Fibroblast of villous mesenchyme (primary cell): ENCODE measurements at regions not wholly inside any gene's neighbourhood (a gene's known extent, or its start where the extent isn't known, plus 50 kb on each side); places are given as distances from the start of the nearest gene placed in this dataset.

Experiments used
- DNase-seq: peaks from one replicate; pipeline ENCODE4 v3.0.0-alpha.2; 2010; ENCODE audit warnings: low read depth
- H3K4me3 ChIP-seq: 2 replicates; pipeline ENCODE4 v1.5.1; 2011; ENCODE audit warnings: low read depth, mild to moderate bottlenecking, low read length
- CTCF ChIP-seq: IDR thresholded peaks from 2 replicates; pipeline ENCODE4 v1.5.1; 2012; ENCODE audit warnings: low read depth, mild to moderate bottlenecking, low read length; ENCODE audit not compliant: insufficient read depth

- no peak for DNase-seq
- no peak overlapping the region for H3K4me3 ChIP-seq
- no peak for TF ChIP-seq CTCF
Measured at GRCh38 chr12:77433799-77434198, 368.4 kb upstream of the E2F7 start.

- DNase-seq, result no peak
- no peak for TF ChIP-seq CTCF
- H3K4me3 ChIP-seq, result no peak overlapping the region
Measured at GRCh38 chr12:77429426-77429825, 364.1 kb upstream of the E2F7 start.

- DNase-seq, result no peak
- TF ChIP-seq CTCF, result no peak
- H3K4me3 ChIP-seq, result no peak overlapping the region
Measured at GRCh38 chr12:77421152-77421551, 355.8 kb upstream of the E2F7 start.

- DNase-seq, result no peak
- no peak overlapping the region for H3K4me3 ChIP-seq
- TF ChIP-seq CTCF, result no peak
Measured at GRCh38 chr12:77409551-77409950, 344.2 kb upstream of the E2F7 start.

- no peak overlapping the region for H3K4me3 ChIP-seq
- TF ChIP-seq CTCF, result no peak
- DNase-seq, result no peak
Measured at GRCh38 chr12:77407931-77408330, 342.6 kb upstream of the E2F7 start.

- no peak for DNase-seq
- TF ChIP-seq CTCF, result no peak
- no peak overlapping the region for H3K4me3 ChIP-seq
Measured at GRCh38 chr12:77406219-77406905, 341.0 kb upstream of the E2F7 start.

GRCh38 chr12:77402716-77403115 is 337.3 kb upstream of the E2F7 start:
- no peak for DNase-seq
- TF ChIP-seq CTCF, result no peak
- H3K4me3 ChIP-seq, result no peak overlapping the region
